Ascending aorta (tissue), 2 donors: ENCODE measurements at regions not wholly inside any gene's neighbourhood (a gene's known extent, or its start where the extent isn't known, plus 50 kb on each side); places are given as distances from the start of the nearest gene placed in this dataset.
A peak's percentile ranks its signal among the peaks of the same experiment; 100 is the strongest.
"Not testable (repeated sequence)": the region's sequence is repeated elsewhere in the genome, so short reads cannot be mapped to it uniquely, and the experiment has no call there.

Experiments used
- DNase-seq, 2 donors: peaks; one replicate each; pipeline ENCODE4 v3.0.0-alpha.2; 2019; ENCODE audit warnings: low spot score in 2 of 2
- H3K27ac ChIP-seq, 2 donors: fragments of 200-600 bp; sonication (generic); one replicate each; pipeline ENCODE4 v1.5.1; 2016 to 2017; ENCODE audit warnings: mild to moderate bottlenecking in 1 of 2
- H3K27me3 ChIP-seq: fragments of 200-600 bp; sonication (generic); one replicate; pipeline ENCODE4 v1.5.1; 2017
- H3K36me3 ChIP-seq, 2 donors: fragments of 200-600 bp; sonication (generic); one replicate each; pipeline ENCODE4 v1.5.1; 2016
- H3K4me1 ChIP-seq, 2 donors: fragments of 200-600 bp; sonication (generic); one replicate each; pipeline ENCODE4 v1.5.1; 2016 to 2017; ENCODE audit warnings: mild to moderate bottlenecking in 1 of 2
- H3K4me3 ChIP-seq, 2 donors: fragments of 200-600 bp; sonication (generic); one replicate each; pipeline ENCODE4 v1.5.1; 2016 to 2017; ENCODE audit warnings: mild to moderate bottlenecking in 1 of 2
- H3K9me3 ChIP-seq, 2 donors: fragments of 200-600 bp; sonication (generic); one replicate each; pipeline ENCODE4 v1.5.1; 2016
- CTCF ChIP-seq, 3 experiments: fragments of 200-600 bp in 2 of 3; fragments of 450-650 bp in 1 of 3; sonication (generic) in 2 of 3; IDR thresholded peaks; one replicate each; pipeline ENCODE4 v1.5.1; 2016 to 2019; ENCODE audit warnings: antibody characterized with exemption in 3 of 3, mild to moderate bottlenecking in 1 of 3, moderate library complexity in 1 of 3
- intact Hi-C: fragments of 100-400 bp; cut with DNase I; formaldehyde crosslinking; loops from one replicate; pipeline ENCODE4 v1.15.1; 2023

- H3K4me1 ChIP-seq: no peaks in the 10 kb centered on the region
- no peak for DNase-seq
- H3K27ac ChIP-seq: no peak overlapping the region
- no peak overlapping the region for H3K4me3 ChIP-seq
- no peaks in the 10 kb centered on the region for H3K9me3 ChIP-seq
- intact Hi-C loops: no loop called here
- no peak for TF ChIP-seq CTCF (IDR thresholded peaks at IDR 0.05)
- H3K27me3 ChIP-seq: no peaks in the 10 kb centered on the region
- no peaks in the 10 kb centered on the region for H3K36me3 ChIP-seq
Observed at GRCh38 chr14:89672636-89673511, 255.8 kb upstream of the FOXN3 start.

GRCh38 chr14:89669193-89669592 is 252.2 kb upstream of the FOXN3 start:
- intact Hi-C loops: no loop called here
- Histone ChIP-seq H3K27me3 (no peaks in the 10 kb centered on the region), H3K27ac (no peak overlapping the region), H3K36me3 (no peaks in the 10 kb centered on the region), H3K9me3 (no peaks in the 10 kb centered on the region), H3K4me1 (no peaks in the 10 kb centered on the region), H3K4me3 (no peak overlapping the region)
- peak in 1 of 2 donors; percentile 21 for DNase-seq
- TF ChIP-seq CTCF (IDR thresholded peaks at IDR 0.05): no peak

- no peaks in the 10 kb centered on the region for H3K27me3 ChIP-seq
- H3K9me3 ChIP-seq: no peaks in the 10 kb centered on the region
- intact Hi-C loops: no loop called here
- H3K36me3 ChIP-seq: no peaks in the 10 kb centered on the region
- H3K4me1 ChIP-seq: no peaks in the 10 kb centered on the region
- no peak overlapping the region for H3K4me3 ChIP-seq
- no peak for TF ChIP-seq CTCF (IDR thresholded peaks at IDR 0.05)
- no peak for DNase-seq
- H3K27ac ChIP-seq: no peak overlapping the region
Observed at GRCh38 chr14:89667983-89668382, 250.9 kb upstream of the FOXN3 start.

- DNase-seq, H3K4me1 ChIP-seq, H3K4me3 ChIP-seq, intact Hi-C loops, H3K36me3 ChIP-seq, H3K9me3 ChIP-seq, H3K27ac ChIP-seq, H3K27me3 ChIP-seq: not testable (repeated sequence)
Observed at GRCh38 chr14:89665300-89666081, 248.5 kb upstream of the FOXN3 start.

- intact Hi-C loops: no loop called here
- TF ChIP-seq CTCF (IDR thresholded peaks at IDR 0.05): no peak
- H3K27me3 ChIP-seq: no peaks in the 10 kb centered on the region
Observed at GRCh38 chr14:89661392-89661791, 244.4 kb upstream of the FOXN3 start.

GRCh38 chr14:89660625-89661233 is 243.7 kb upstream of the FOXN3 start:
- H3K27me3 ChIP-seq, H3K4me1 ChIP-seq, intact Hi-C loops, H3K36me3 ChIP-seq, DNase-seq, H3K9me3 ChIP-seq, H3K27ac ChIP-seq, H3K4me3 ChIP-seq: not testable (repeated sequence)

More at GRCh38 chr14:89661392-89661791, 244.4 kb upstream of the FOXN3 start:
- Histone ChIP-seq H3K36me3 (no peaks in the 10 kb centered on the region), H3K4me1 (no peaks in the 10 kb centered on the region), H3K4me3 (no peak overlapping the region), H3K9me3 (no peaks in the 10 kb centered on the region), H3K27ac (no peak overlapping the region)
- no peak for DNase-seq
